Bronchial epithelial cell (primary cell): ENCODE measurements at regions not wholly inside any gene's neighbourhood (a gene's known extent, or its start where the extent isn't known, plus 50 kb on each side); places are given as distances from the start of the nearest gene placed in this dataset.
A peak's percentile ranks its signal among the peaks of the same experiment; 100 is the strongest.

Experiments
- DNase-seq: peaks from one replicate; pipeline ENCODE4 v3.0.0-alpha.2; 2010; ENCODE audit warnings: low read depth
- FAIRE-seq: peaks from 2 replicates; lab custom pipeline; 2011; peaks lifted over from hg19 to GRCh38; lab: Jason Lieb, UNC
- H3K27me3 ChIP-seq: 2 replicates; pipeline ENCODE4 v1.5.1; 2011; ENCODE audit warnings: low read length; ENCODE audit not compliant: control insufficient read depth, insufficient read depth
- H3K36me3 ChIP-seq: 2 replicates; pipeline ENCODE4 v1.5.1; 2011; ENCODE audit warnings: low read length; ENCODE audit not compliant: control insufficient read depth, insufficient read depth
- H3K4me3 ChIP-seq: 2 replicates; pipeline ENCODE4 v1.5.1; 2011; ENCODE audit warnings: mild to moderate bottlenecking, low read depth, low read length, control low read depth
- TF ChIP-seq, protein P1 (sequence below): IDR thresholded peaks from 2 replicates; pipeline ENCODE4 v1.5.1; 2011; ENCODE audit warnings: mild to moderate bottlenecking, moderate library complexity, low read length, control low read depth, inconsistent platforms; ENCODE audit not compliant: insufficient read depth, severe bottlenecking

DNA sequence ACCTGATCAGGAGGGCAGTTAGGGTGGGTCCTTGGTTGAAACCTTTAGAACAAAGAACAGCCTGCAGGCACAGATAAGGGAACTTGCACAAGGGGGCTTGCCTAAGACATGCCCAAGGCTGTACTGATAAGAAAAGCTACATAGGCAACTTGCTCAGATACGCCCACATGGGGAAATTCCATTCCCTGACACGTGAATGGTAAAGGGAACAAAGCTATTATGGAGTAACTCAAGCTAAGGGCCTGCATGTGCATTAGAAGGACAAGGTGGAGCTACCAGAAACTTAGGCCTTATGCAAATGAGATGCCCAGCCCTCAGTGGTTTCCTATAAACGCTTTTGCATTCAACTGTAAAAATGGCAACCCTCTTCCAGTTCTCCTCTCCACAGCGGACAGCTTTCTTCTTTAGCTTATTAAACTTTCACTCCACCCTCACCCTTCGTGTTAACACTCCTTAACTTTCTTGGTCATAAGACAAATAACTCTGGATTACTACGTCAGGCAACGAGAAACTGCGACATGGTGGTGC is 1192.1 kb upstream of the CELF2 start:
- no peak for FAIRE-seq
- DNase-seq: peak; percentile 72
- TF ChIP-seq, protein P1, sequence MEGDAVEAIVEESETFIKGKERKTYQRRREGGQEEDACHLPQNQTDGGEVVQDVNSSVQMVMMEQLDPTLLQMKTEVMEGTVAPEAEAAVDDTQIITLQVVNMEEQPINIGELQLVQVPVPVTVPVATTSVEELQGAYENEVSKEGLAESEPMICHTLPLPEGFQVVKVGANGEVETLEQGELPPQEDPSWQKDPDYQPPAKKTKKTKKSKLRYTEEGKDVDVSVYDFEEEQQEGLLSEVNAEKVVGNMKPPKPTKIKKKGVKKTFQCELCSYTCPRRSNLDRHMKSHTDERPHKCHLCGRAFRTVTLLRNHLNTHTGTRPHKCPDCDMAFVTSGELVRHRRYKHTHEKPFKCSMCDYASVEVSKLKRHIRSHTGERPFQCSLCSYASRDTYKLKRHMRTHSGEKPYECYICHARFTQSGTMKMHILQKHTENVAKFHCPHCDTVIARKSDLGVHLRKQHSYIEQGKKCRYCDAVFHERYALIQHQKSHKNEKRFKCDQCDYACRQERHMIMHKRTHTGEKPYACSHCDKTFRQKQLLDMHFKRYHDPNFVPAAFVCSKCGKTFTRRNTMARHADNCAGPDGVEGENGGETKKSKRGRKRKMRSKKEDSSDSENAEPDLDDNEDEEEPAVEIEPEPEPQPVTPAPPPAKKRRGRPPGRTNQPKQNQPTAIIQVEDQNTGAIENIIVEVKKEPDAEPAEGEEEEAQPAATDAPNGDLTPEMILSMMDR: no peak
- Histone ChIP-seq H3K36me3 (no peaks in the 10 kb centered on the region), H3K27me3 (no peaks in the 10 kb centered on the region), H3K4me3 (no peak overlapping the region)

DNA sequence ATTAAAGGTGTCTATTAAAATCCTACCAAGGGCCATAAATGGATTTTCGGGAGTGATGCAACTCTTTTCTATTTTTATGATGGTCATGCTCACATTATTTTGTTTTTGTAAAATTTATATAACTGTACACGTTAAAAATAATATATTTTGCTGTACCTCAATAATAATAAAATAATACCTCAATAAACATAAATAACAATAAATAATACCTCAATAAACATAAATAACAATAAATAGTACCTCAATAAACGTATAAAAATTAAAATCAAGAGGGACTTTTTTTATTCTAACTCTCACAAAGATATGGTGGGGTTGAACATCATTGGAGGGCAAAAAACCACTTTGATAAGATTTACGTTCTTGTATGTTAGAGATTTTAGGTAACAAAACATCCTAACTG is 1189.6 kb upstream of the CELF2 start:
- DNase-seq: no peak
- H3K4me3 ChIP-seq: no peak overlapping the region
- no peaks in the 10 kb centered on the region for H3K36me3 ChIP-seq
- TF ChIP-seq, protein P1: no peak
- no peak for FAIRE-seq
- no peaks in the 10 kb centered on the region for H3K27me3 ChIP-seq

DNA sequence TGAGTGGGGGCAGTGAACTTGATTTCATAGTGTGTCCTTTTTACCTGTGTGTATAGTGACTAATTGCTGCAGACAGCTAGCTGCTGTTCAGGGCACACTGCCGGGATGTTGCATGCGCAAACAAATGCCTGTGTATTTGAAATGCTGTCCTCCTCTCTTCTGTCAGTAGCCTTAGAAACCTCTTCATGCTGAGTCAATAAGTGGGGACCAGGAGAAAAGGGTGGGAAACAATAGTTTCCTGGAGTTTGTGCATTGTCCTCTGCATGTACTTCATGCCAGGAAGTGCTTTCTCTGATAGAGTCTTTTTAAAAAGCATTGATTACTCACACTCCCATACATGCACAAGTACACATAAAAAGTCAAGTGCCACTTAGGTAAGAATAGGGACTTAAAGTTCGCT is 1183.7 kb upstream of the CELF2 start:
- Histone ChIP-seq H3K36me3 (no peaks in the 10 kb centered on the region), H3K27me3 (no peaks in the 10 kb centered on the region), H3K4me3 (no peak overlapping the region)
- DNase-seq (peak; percentile 77), FAIRE-seq (peak; percentile 28)
- TF ChIP-seq, protein P1: no peak

DNA sequence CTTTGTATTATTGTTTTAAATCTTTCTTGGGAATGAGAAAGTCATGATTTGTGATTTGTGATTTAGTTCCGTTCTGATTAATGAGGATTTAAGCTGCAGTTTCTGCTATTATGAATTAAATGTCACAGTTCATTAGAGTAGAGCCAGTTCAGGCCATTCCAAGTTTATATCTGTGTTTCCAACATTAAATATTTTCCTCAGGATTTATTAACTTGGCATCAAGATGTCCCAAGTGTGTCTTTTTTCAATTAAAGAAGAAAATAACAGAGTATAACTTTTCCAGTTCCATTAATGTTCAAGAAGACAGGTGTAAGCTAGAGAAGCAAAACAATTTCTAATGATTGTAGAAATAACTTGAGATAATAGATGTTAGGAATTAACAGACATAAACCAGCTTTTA is 1183.2 kb upstream of the CELF2 start:
- Histone ChIP-seq H3K4me3 (no peak overlapping the region), H3K36me3 (no peaks in the 10 kb centered on the region), H3K27me3 (no peaks in the 10 kb centered on the region)
- FAIRE-seq: no peak
- TF ChIP-seq, protein P1: no peak
- DNase-seq: no peak

DNA sequence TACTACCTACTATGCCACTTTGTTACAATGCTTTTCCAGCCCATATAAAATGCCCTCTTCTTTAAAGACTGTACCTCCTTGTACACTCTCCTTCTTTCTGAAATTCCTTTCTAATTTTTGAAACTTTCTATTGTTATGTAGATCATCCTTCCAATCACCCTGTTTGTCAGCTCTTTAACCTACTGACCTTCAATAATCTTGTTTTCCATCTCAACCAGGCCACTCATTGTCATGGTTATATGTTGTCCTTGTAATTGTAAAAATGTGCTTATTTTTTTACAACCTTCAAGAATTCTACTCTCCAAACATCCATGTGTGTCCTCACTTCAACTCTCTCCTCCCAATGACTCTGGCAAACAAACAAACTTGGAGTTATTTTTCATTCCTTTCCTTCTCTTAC is 1172.6 kb upstream of the CELF2 start:
- Histone ChIP-seq H3K36me3 (no peaks in the 10 kb centered on the region), H3K27me3 (no peaks in the 10 kb centered on the region), H3K4me3 (no peak overlapping the region)
- TF ChIP-seq, protein P1: no peak
- FAIRE-seq: no peak
- no peak for DNase-seq

DNA sequence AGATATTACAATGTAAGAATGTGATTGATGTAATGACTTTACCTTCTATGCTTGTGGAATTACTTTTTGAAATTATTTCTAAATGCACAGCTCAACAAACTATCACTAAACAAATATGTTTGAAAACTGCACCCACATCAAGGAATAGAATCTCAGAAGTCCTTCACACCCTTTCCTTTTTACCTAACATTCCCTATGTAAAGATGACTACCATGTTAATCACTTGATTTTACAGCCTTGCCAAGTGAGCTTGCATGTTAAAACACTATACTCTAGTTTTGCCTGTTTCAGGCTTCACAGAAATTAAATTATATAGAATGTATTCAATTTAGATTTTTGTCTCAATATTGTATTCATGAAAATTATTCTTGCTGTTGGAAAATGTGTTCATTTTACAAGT is 1169.4 kb upstream of the CELF2 start:
- H3K4me3 ChIP-seq: no peak overlapping the region
- TF ChIP-seq, protein P1: no peak
- no peaks in the 10 kb centered on the region for H3K27me3 ChIP-seq
- FAIRE-seq: no peak
- DNase-seq: peak; percentile 88
- no peaks in the 10 kb centered on the region for H3K36me3 ChIP-seq
